GM21390 (cell line): ENCODE measurements at regions not wholly inside any gene's neighbourhood (a gene's known extent, or its start where the extent isn't known, plus 50 kb on each side); places are given as distances from the start of the nearest gene placed in this dataset.
"Not testable (repeated sequence)": the region's sequence is repeated elsewhere in the genome, so short reads cannot be mapped to it uniquely, and the experiment has no call there.

Experiments used
- ATAC-seq: cut with Tn5 transposase; IDR thresholded peaks from one replicate; pipeline ENCODE4 v1.9.1; 2021; ENCODE audit not compliant: unreplicated experiment

DNA sequence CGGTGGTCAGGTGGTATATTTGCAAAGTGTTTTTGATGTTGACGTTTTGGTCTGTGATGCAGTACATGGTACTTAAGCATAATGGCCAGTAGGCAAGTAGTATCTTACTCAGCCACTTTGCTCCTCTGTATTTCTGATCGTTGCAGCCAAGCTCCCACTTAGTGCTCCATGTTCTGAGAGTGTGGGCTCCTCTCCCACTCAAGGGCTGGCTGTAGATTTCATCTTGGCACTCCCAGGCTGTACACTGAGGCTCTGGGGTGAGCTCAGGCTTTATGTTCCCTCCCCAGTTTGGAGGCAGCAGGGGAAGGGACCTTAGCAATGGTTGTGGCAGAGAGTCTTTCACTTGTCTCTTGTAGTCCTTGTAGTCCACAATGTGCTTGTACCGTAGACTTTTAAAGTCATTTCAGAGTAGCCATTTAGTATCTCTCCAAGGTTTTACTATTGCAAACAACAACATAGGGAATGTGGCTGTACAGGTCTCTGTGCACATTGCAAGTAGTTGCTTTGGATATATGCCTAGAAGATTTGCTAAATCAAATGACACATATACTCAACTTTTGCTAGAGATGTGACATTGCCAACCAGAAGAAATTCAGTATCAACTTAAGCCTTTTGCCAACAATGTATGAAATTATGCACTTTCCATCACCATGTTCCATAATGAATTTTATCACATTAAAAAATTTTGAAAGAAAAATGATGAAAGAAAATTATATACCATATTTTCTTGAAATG lies 304.3 kb upstream of the CTNND2 start:
- ATAC-seq, result no peak

DNA sequence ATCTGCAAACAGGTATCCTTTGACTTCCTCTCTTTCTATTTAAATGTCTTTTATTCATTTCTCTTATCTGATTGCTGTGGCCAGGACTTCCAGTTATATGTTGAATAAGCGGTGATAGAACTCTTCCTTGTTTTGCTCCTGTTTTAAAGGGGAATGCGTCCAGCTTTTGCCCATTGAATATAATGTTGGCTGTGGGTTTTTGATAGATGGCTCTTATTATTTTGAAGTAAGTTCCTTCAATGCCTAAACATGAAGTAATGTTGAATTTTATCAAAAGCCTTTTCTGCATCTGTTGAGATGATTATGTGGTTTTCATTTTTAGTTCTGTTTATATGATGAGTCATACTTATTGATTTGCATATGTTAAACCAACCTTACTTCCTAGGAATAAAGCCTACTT lies 300.5 kb upstream of the CTNND2 start:
- ATAC-seq, result no peak

DNA sequence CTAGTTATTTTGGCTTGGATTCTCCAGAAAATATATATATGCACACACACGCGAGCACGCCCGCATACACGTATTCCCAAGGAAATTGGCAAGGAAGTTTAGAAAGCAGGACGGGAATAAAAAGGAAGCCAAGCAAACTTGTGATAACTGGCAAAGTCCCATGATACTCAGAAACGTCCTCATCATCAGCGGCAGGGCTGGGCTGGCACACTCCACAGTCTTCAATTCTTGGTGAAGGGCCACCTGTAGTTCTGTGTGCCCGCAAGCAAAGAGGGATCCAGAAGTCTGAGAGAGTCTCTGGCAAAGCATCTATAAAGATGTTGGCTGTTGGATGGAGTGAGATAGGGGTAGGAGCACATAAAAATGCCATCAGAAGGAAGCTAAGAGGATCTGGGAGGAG lies 289.3 kb upstream of the CTNND2 start:
- ATAC-seq, result no peak

DNA sequence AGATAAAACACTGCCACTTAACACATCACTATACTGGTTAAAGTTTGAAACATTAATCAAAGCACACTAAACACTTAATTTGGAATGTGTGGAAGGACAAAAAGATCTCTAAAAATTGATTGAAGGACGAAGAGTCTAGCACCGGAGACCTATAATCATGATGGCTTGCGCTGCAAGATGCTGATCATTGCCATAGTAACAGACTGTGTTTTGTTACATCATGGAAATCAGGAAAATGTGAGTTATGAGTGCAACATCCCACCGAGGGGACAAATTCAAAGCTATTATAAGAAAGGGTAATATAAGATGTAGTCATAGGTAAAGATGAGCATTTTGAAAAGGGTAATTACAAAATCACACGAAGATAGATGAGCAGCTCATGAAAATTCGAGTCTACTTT lies 278.8 kb upstream of the CTNND2 start:
- ATAC-seq, result no peak

DNA sequence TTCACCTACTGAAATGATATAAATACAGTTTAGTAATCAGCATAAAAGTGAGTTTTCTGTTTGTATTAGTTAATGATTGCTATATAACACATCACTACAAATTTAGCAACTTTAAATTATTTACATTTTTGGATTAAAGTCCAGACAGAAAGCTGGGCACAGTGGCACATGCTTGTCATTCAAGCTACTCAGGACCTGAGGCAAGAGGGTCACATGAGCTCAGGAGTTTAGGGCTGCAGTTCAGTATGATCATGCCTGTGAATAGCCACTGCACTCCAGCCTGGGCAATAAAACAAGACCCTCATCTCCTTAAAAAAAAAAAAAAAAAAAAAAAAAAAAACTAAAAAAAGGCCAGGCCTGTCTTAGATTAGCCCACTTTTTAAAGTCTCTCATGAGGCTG lies 273.6 kb upstream of the CTNND2 start:
- ATAC-seq, result no peak

DNA sequence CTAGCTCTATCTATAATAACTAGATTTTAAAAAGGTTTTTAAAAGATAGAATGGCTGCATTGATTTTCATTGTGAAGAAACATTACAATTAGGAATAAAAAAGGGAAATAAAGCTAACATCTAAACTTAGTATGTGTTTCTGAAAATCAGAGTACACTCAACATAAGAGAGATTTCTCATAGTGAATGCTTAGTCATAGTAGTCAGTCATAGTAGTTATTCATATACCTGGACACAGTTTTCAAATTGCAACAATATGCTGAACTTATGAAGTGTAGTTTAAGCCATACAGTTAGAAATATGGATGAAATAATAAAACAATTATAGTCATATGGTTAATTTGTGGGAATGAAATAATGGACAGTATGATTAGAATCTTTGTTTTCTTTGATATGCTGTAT lies 273.0 kb upstream of the CTNND2 start:
- no peak for ATAC-seq

DNA sequence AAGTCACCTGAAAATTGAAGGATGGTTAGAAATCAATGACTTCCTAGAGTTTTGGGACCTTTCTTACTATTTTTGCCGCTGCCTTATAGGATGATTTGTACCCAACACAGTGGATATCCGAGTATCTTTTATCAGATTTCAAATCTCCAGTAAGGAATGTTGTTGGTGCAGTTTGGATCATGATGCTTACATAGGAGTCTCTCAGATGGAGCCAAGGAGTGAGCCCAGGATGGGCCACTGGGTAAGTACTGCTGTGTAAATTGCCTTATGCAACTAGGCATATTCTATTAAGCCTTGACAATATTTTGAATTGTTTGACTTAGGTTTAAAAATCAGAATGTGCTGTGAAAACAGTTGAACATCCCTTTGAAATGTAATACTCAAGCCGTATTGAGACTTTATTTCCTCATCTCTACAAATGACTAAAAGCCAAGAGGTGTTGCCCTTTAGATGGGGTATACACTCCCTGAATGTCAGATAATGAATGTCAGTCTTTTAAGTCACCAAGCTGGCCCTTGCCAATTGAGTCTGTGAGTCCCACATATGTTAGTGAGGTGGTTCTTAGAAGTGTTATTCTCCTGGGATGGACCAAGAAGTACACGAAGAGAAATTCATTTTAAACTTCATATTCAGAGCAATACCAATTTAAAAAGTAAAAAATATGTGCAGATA lies 271.8 kb upstream of the CTNND2 start:
- no peak for ATAC-seq

DNA sequence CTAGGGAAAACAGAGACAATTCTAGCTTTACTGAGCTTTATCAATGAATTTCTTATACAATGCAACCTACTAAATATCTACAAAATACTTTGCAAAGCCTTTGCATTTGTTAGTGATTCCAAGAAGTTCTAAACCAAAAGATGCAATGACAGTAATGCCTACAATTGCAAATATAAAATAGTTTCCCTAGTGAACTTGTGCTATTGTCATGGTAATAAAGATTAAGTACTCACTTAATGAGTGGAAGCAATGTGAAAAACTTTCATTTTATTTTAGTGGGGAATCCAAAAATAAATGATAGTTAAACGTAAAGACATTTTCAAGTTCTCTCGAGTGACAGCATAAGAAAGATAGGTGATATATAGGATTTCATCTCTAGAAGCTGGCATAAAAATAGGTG lies 270.5 kb upstream of the CTNND2 start:
- ATAC-seq, result no peak

DNA sequence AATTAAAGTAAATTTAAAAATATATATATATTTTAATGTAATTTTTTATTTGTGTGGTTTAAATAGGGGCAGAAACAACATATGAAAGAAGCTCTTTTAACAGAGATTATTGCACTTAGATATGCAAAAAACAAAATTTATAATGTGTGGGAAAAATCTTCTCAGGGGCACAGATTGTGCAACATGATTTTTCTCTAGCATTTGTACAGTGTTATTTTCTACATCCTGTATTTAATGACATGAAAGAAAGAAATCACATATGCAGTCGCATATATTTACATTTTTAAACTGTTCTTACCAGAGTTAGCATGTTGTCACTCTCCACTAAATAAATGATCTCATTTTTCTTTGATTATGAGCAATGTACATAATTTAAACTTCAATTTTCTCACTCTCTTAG lies 265.3 kb upstream of the CTNND2 start:
- ATAC-seq, result no peak

DNA sequence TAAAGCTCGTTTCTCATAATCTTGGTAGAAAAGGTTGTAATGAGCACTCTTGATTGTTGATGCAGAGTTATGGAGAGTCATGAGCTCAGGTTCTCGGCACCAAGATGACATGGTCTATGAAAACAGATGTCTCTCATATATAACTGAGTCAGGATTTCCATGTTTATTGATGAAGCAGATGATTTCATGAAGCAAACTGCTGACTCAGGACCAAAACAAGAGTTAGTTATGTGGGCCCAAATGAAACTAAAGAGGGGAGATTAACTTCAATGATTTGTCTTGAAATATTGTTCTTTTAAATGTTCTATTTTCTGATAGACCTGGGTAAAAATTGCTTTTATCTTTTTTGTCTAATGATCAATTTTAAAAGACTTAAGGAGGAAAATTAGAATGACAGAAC lies 258.6 kb upstream of the CTNND2 start:
- ATAC-seq, result no peak

DNA sequence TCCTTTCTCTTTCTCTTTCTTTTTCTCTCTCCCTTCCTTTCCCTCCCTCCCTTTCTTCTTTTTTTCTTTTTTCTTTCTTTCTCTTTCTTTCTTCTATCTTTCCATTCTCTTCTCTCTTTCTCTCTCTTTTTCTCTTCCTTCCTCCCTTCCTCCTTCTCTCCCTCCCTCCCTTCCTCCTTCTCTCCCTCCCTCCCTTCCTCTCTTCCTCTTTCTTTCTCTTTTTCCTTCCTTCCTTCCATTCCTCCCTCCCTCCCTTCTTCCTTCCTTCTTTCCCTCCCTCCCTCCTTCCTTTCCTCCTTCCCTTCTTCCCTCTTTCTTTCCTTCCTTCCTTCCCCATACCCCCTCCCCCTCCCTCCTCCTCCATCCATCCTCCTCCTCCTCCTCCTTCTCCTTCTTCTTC lies 243.3 kb upstream of the CTNND2 start:
- no peak for ATAC-seq

DNA sequence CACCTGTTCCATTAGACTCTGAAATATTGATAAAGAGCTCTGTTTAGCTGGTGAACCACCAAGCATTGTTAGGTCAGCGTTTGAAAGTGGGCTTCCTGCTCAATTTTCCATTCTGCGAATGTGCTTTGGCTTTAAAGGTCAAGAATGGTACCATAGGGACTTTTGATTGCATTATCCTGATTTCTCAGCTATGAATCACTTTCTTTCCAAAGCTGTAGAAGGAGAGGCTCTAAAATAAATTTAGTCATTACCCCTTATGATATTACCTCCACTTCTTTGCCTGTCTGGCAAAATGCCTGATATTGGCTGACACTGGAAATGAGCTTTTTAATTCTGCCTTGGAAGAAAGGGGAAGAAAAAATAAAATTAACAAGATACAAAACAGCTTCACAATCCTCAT lies 237.2 kb upstream of the CTNND2 start:
- no peak for ATAC-seq

DNA sequence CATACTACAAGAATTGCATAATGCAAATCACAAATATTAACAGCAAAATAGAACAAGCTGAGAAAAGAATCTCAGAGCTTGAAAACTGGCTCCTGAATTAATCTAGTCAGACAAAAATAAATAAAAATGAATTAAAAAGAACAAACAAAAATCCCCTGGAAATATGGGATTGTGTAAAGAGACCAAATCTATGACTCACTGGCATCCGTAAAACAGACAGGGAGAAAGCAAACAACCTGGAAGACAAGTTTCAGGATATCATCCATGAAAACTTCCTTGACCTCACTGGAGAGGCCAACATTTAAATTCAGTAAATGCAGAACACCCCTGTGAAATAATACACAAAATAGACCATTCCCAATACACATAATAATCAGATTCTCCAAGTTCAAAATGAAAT lies 229.3 kb upstream of the CTNND2 start:
- ATAC-seq, result no peak

DNA sequence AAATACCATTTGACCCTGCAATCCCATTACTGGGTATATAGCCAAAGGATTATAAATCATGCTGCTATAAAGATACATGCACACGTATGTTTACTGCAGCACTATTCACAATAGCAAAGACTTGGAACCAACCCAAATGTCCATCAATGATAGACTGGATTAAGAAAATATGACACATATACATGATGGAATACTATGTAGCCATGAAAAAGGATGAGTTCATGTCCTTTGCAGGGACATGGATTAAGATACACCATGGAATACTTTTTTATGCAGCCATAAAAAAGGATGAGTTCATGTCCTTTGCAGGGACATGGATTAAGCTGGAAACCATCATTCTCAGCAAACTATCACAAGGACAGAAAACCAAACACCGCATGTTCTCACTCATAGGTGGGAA lies 226.8 kb upstream of the CTNND2 start:
- ATAC-seq, result not testable (repeated sequence)

DNA sequence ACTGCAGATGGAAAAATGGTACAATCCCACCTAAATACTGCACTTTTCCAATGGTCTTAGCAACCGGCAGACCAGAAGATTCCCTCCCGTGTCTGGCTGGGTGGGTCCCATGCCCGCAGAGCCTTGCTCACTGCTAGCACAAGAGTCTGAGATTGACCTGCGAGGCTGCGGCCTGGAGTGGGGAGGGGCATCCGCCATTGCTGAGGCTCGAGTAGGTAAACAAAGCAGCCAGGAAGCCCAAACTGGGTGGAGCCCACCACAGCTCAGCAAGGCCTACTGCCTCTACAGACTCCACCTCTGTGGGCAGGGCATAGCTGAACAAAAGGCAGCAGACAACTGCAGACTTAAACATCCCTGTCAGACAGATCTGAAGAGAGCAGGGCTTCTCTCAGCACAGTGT lies 221.6 kb upstream of the CTNND2 start:
- ATAC-seq, result no peak

DNA sequence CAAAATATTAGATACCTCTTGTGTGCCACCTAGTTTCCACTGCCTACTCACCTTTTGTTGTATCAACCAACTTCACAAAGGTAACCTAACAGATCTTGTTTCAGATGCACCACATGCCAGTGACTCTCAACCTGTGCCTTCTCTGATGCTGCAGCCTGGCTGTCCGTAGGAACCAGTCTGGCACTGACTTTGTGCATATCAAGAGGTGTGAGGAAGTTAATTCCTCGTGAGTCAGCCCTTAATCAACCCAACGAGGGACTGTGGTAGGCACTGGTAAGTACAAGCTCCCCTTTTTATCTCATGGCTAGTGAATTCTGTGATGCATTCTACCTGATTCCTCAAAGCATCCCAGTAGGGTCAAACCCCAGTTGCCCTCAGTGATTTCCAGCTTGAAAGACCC lies 215.4 kb upstream of the CTNND2 start:
- ATAC-seq, result no peak

DNA sequence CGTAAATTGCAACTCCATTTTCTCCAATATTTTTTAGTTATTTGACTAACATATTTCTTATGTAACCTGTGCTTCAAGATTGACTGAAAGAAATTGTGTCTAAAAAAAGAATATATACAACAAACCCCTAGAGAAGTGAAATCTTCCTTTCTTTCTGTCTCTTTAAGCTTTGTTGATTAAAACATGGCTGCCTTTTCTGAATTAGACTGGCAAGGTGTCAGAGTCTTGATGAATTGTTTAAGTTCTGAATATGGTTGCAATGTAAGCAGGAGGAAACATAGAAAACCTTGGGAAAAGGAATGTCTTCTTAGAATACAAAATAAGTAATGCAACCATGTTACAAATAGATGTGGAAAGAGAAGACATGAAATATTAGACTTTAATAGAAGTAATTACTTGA lies 209.8 kb upstream of the CTNND2 start:
- ATAC-seq, result no peak

DNA sequence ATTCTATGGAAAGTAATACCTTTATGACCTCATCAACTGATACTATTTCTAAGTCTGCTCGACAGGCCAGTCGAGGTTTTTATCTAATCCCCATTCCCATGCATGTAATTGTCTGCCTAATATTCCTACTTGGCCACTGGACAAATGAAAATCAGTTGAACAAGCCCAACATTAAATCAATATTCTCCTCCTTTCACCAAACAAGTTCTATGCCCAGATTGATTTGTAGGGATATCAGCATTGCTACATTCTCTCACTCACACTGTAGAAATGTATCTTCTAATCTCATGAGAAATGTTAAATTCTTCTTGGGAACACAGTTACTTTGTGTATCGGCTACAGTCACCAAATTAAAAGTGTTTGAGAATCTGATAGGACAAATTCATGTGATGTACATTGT lies 208.8 kb upstream of the CTNND2 start:
- ATAC-seq, result no peak

DNA sequence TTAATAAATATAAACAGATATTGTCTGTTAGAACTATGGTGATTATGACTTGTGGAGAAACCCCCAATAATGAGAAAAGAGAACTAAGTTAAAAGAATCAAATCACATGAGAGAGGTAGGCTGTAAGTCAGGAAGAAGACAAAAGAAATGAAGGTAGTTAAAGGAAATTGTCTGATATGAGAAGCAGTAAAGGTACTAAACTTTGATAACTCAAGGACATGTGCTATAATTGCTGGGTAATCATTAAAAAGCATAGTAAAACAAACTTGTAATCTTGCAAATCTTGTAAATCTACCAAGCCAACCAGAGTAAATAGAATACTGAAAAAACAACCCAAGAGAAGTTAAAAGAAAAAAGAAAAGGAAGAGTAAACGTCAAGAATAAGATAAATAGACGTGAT lies 207.0 kb upstream of the CTNND2 start:
- ATAC-seq, result no peak

DNA sequence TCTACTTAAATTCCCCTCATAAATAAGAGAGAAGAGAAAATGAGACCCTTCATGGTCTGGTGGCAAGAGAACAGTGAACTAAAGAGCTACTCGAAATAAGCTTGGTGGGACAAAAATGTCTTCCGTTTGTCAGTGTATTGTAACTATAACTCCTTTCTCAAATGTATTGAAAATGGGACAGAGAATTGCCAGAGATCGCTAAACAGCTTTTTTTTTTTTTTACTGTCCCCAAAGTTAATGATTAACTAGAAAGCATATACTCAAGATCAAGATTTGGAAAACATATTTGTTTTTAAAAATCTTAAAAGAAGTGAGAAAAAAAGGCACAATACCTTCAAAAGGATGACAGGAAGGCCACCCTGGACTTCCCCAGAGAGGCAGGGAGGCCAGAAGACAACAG lies 206.4 kb upstream of the CTNND2 start:
- no peak for ATAC-seq

DNA sequence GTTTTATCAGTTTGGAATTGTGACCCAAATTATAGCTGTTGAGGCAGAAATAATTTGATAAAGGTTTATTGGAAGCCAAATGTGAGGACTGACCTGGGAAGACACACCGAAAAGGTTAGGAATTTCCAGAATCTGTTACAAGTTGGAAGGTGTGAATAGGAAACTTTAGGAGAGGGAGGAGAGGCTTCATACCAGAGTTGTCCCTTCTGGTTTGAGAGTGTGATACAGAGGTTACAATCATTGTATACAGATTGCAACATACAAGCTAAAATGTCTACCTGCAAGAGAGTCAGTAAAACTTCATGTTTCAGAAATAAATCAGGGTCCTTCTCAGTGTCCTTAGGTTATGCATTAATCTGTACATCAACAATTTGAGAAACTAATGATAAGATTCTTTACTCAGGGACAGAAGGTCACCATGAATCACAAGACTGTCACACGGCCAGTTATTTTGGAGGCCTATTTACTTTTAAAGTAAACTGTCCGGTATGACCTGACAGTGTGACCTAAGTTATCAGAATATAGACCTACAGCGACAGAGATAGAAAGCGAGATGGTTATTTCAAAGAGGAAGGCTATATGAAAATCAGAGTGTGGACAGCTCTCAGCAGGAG lies 204.9 kb upstream of the CTNND2 start:
- ATAC-seq, result no peak

DNA sequence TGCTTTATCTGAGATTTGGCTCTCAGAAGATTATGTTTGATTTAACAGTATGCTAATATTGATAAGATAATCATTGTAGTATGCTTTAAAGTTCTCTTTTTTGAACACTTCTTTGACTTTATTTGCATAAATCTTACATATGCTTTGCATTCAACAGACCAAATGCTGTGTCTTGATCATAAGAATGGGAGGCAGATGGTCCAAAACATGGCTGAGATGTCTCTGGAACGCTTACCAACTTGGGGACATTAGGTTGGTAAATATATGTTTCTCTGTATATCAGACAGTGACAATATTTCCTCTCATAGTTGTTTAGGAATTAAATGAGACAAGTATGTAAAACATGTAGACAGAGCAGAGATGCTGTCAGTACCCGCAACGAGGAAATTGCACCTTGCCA lies 197.9 kb upstream of the CTNND2 start:
- ATAC-seq, result no peak

DNA sequence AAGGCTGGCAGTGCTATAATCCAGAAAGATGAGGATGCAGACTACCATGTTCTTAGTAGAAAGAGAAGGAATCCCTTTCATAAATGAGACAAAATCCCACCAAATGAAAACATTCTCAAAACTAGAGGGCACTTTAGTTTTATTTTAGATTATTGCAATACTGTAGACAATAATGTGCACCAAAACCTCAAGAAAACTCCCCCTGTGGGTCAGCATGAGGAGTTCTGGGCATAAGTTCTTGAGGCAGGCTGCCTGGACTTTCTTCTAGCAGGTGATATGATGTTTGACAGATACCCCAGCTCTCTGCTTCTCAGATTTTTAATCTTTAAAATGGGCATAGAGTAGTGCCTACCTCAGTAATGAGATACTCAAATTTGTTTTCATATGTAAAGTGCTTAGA lies 196.3 kb upstream of the CTNND2 start:
- ATAC-seq, result no peak
